ENCODE measurements at regions not wholly inside any gene's neighbourhood (a gene's known extent, or its start where the extent isn't known, plus 50 kb on each side); places are given as distances from the start of the nearest gene placed in this dataset.

GRCh38 chr7:45267262-45267661 is 109.7 kb downstream of the RAMP3 start:
- TF ChIP-seq POLR2A (IDR thresholded peaks at IDR 0.05; ENCODE audit: low read length) (no peak), GATA1 (IDR thresholded peaks at IDR 0.05; ENCODE audit: low read depth, low read length) (no peak)
